ENCODE measurements at regions not wholly inside any gene's neighbourhood (a gene's known extent, or its start where the extent isn't known, plus 50 kb on each side); places are given as distances from the start of the nearest gene placed in this dataset.

DNA sequence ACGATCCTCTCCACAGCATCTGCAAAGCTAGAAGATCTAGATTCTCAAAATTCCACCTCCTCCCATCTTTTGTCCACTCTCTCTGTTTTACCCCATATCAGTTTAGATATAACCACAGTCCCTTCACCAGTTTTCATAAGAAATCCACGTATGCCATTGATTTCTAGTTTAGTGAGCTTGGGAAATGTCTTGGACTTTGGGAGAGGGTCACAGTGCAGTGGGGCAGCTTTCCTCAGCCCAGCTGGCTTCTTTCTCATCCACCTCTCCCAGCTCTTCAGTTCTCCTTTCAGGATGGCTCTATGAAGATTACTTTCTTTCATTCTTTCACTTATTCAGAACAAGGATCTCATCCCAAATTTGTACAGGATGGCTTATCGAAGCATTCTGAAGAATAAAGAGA, 203.9 kb upstream of the ADCY2 start:
- TF ChIP-seq GLIS3 (CRISPR knock-in tag; IDR thresholded peaks at IDR 0.05) (no peak), PPARA (CRISPR knock-in tag; IDR thresholded peaks at IDR 0.05; ENCODE audit: borderline replicate concordance) (no peak), ZC3H10 (CRISPR knock-in tag; IDR thresholded peaks at IDR 0.05) (no peak), BACH2 (CRISPR knock-in tag; IDR thresholded peaks at IDR 0.05; ENCODE audit: borderline replicate concordance) (no peak), CSRNP3 (CRISPR knock-in tag; IDR thresholded peaks at IDR 0.05) (no peak), TOX (CRISPR knock-in tag; IDR thresholded peaks at IDR 0.05; ENCODE audit: borderline replicate concordance) (no peak), ZFP3 (CRISPR knock-in tag; IDR thresholded peaks at IDR 0.05) (no peak), ZNF565 (CRISPR knock-in tag; conservative IDR thresholded peaks at IDR 0.05; ENCODE audit: low read depth) (no peak)
- TF ChIP-seq, protein P1, sequence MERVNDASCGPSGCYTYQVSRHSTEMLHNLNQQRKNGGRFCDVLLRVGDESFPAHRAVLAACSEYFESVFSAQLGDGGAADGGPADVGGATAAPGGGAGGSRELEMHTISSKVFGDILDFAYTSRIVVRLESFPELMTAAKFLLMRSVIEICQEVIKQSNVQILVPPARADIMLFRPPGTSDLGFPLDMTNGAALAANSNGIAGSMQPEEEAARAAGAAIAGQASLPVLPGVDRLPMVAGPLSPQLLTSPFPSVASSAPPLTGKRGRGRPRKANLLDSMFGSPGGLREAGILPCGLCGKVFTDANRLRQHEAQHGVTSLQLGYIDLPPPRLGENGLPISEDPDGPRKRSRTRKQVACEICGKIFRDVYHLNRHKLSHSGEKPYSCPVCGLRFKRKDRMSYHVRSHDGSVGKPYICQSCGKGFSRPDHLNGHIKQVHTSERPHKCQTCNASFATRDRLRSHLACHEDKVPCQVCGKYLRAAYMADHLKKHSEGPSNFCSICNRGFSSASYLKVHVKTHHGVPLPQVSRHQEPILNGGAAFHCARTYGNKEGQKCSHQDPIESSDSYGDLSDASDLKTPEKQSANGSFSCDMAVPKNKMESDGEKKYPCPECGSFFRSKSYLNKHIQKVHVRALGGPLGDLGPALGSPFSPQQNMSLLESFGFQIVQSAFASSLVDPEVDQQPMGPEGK (CRISPR knock-in tag; IDR thresholded peaks at IDR 0.05; ENCODE audit: borderline replicate concordance), result no peak
